Ovary (tissue), 3 donors: ENCODE measurements at regions not wholly inside any gene's neighbourhood (a gene's known extent, or its start where the extent isn't known, plus 50 kb on each side); places are given as distances from the start of the nearest gene placed in this dataset.

ENCODE experiments used
- EP300 ChIP-seq: sonication (generic); formaldehyde crosslinking; IDR thresholded peaks from one replicate; pipeline ENCODE4 v1.6.1; 2017; ENCODE audit warnings: antibody characterized with exemption
- POLR2A ChIP-seq: fragments of 450-650 bp; IDR thresholded peaks from one replicate; pipeline ENCODE4 v1.6.1; 2017; ENCODE audit warnings: antibody characterized with exemption, mild to moderate bottlenecking, moderate library complexity
- TF ChIP-seq, protein P1 (sequence below), 3 donors: fragments of 450-650 bp in 2 of 3; fragments of 200-600 bp in 1 of 3; IDR thresholded peaks; one replicate each; pipeline versions ENCODE4 v1.5.1 to v1.8.0; 2016 to 2022; ENCODE audit warnings: antibody characterized with exemption in 3 of 3, mild to moderate bottlenecking in 1 of 3
- donor health status: DM: no; HTN: no; CAD: no.

DNA sequence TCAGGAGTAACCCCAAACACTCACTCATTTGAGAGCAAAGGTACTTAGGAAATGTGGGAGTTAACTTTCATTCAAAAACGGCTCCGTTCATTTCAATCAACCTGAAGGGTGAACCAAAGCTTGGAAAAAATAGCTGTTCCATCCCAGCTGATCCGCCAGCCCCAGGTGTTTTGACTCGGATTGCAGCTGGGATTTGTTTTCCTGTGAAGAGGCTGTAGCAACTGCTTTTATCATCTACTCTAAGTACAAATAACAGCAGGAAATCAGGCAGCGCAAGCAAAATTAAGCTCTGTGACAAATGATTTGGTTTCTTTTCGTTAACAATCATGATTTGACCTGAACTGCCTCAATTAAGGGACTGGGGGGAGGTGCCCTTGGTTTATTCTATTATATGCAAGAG lies 154.7 kb downstream of the BEND2 start:
- TF ChIP-seq EP300, result no peak
- TF ChIP-seq, protein P1, sequence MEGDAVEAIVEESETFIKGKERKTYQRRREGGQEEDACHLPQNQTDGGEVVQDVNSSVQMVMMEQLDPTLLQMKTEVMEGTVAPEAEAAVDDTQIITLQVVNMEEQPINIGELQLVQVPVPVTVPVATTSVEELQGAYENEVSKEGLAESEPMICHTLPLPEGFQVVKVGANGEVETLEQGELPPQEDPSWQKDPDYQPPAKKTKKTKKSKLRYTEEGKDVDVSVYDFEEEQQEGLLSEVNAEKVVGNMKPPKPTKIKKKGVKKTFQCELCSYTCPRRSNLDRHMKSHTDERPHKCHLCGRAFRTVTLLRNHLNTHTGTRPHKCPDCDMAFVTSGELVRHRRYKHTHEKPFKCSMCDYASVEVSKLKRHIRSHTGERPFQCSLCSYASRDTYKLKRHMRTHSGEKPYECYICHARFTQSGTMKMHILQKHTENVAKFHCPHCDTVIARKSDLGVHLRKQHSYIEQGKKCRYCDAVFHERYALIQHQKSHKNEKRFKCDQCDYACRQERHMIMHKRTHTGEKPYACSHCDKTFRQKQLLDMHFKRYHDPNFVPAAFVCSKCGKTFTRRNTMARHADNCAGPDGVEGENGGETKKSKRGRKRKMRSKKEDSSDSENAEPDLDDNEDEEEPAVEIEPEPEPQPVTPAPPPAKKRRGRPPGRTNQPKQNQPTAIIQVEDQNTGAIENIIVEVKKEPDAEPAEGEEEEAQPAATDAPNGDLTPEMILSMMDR (IDR thresholded peaks at IDR 0.05), result no peak
- no peak for TF ChIP-seq POLR2A
